ENCODE measurements at regions not wholly inside any gene's neighbourhood (a gene's known extent, or its start where the extent isn't known, plus 50 kb on each side); places are given as distances from the start of the nearest gene placed in this dataset.

GRCh38 chr3:130823241-130823884, 70.5 kb upstream of the ATP2C1 start (continued):
- TF ChIP-seq ZNF507 (tag; conservative IDR thresholded peaks at IDR 0.05): no peak
- TF ChIP-seq TBL1XR1 (IDR thresholded peaks at IDR 0.05; ENCODE audit: low read length in 2 of 2): no peak
- no peak for TF ChIP-seq HNRNPUL1 (IDR thresholded peaks at IDR 0.05; ENCODE audit: low read length)
- TF ChIP-seq ARID1B (IDR thresholded peaks at IDR 0.05): no peak

DNA sequence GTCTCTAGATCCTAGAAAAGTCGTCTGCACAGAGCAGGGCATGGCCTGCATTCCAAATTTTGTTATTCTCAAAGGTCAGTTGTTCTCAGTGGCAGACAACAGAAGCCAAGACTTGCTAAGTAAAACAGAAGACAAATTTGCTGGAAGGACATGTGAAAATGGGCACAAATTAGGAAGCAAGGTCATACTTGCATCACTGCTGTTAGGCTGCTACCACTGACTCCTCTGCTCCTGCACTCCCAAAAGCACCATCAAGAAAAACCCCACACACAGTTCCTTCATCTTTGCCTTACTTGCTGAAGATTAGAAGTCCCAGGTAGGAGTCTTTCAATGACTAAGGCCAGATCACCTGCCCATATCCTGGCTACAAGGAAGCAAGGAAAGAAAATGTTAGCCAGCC, 69.9 kb upstream of the ATP2C1 start:
- FAIRE-seq (no peak), DNase-seq (ENCODE audit: extremely low read depth in 1 of 4, low spot score in 3 of 4) (no peak), ATAC-seq (no peak)
- Histone ChIP-seq H3K9ac (ENCODE audit: insufficient read depth in 1 of 2, low read depth in 2 of 2, low read length in 2 of 2) (no peak overlapping the region), H2AFZ (ENCODE audit: low read depth, low read length) (no peak overlapping the region), H3K4me2 (ENCODE audit: insufficient read depth, low read length) (no peak overlapping the region), H3K27ac (ENCODE audit: extremely low read depth, low read depth, low read length) (no peak overlapping the region), H3K9me1 (ENCODE audit: control insufficient read depth, insufficient read depth, low read length) (no peaks in the 10 kb centered on the region), H3K36me3 (ENCODE audit: control insufficient read depth, insufficient read depth, low read length) (no peaks in the 10 kb centered on the region), H4K20me1 (replicated peaks; ENCODE audit: control insufficient read depth, insufficient read depth, low read length) (no peaks in the 10 kb centered on the region), H3K4me3 (no peak overlapping the region), H3K79me2 (ENCODE audit: control insufficient read depth, insufficient read depth, low read length) (no peaks in the 10 kb centered on the region), H3K9me3 (replicated peaks; ENCODE audit: control insufficient read depth, insufficient read depth, low read depth, low read length) (no peaks in the 10 kb centered on the region), H3K4me1 (replicated peaks in 1 of 2; ENCODE audit: control insufficient read depth in 2 of 2, insufficient read depth in 2 of 2, low read length in 2 of 2) (peaks cover 0 to 5% of the 10 kb centered on the region in 2 experiments; a peak in 3 of 5 replicates), H3K27me3 (ENCODE audit: control insufficient read depth in 2 of 2, insufficient read depth in 2 of 2, low read length in 2 of 2) (no peaks in the 10 kb centered on the region)
- BruUV-seq (replicated peaks): no TSS peak
- ChIA-PET CTCF (ENCODE audit: low intra/inter-chr PET ratio) (no interaction called here), POLR2A (no interaction called here)
- intact Hi-C loops (cut with micrococcal nuclease): no loop called here
- in situ Hi-C loops (cut with MboI): no loop called here
- WGBS (ENCODE audit: insufficient coverage, low coverage, missing lambda C conversion rate): 10% methylated on average over 1 of the region's 1 CpG
- TF ChIP-seq ZMIZ1 (IDR thresholded peaks at IDR 0.05; ENCODE audit: low read depth in 2 of 2, low read length in 2 of 2) (no peak), TAF7 (tag; IDR thresholded peaks at IDR 0.05) (no peak), CHCHD3 (CRISPR knock-in tag; IDR thresholded peaks at IDR 0.05) (no peak), ARHGAP35 (IDR thresholded peaks at IDR 0.05; ENCODE audit: partially characterized antibody) (no peak), COPS2 (conservative IDR thresholded peaks at IDR 0.05) (no peak), RB1 (IDR thresholded peaks at IDR 0.05; ENCODE audit: low read depth) (no peak), FOXM1 (IDR thresholded peaks at IDR 0.05; ENCODE audit: low read depth) (no peak), FOXM1 (CRISPR knock-in tag; IDR thresholded peaks at IDR 0.05; ENCODE audit: low read depth) (no peak), BDP1 (IDR thresholded peaks at IDR 0.05; ENCODE audit: insufficient read depth, insufficient read length) (no peak), ESRRB (CRISPR knock-in tag; IDR thresholded peaks at IDR 0.05; ENCODE audit: borderline replicate concordance) (no peak), ZBTB8A (IDR thresholded peaks at IDR 0.05; ENCODE audit: partially characterized antibody) (no peak), ZNF589 (CRISPR knock-in tag; IDR thresholded peaks at IDR 0.05; ENCODE audit: low read depth) (no peak), NFRKB (IDR thresholded peaks at IDR 0.05; ENCODE audit: low read depth) (no peak), TCF7L2 (IDR thresholded peaks at IDR 0.05; ENCODE audit: low read depth, low read length) (no peak)
- TF ChIP-seq, protein P1, sequence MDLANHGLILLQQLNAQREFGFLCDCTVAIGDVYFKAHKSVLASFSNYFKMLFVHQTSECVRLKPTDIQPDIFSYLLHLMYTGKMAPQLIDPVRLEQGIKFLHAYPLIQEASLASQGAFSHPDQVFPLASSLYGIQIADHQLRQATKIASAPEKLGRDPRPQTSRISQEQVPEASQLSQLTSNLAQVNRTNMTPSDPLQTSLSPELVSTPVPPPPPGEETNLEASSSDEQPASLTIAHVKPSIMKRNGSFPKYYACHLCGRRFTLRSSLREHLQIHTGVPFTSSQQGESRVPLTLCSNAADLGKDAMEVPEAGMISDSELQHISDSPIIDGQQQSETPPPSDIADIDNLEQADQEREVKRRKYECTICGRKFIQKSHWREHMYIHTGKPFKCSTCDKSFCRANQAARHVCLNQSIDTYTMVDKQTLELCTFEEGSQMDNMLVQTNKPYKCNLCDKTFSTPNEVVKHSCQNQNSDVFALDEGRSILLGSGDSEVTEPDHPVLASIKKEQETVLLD (IDR thresholded peaks at IDR 0.05): no peak
